PC-9 (cell line): ENCODE measurements at regions not wholly inside any gene's neighbourhood (a gene's known extent, or its start where the extent isn't known, plus 50 kb on each side); places are given as distances from the start of the nearest gene placed in this dataset.
"Not testable (repeated sequence)": the region's sequence is repeated elsewhere in the genome, so short reads cannot be mapped to it uniquely, and the experiment has no call there.

Experiments used
- EZH2 ChIP-seq: fragments of 200-600 bp; sonication (generic); IDR thresholded peaks from 2 replicates; pipeline ENCODE4 v1.8.0; 2017; ENCODE audit warnings: antibody characterized with exemption, low read depth
- TF ChIP-seq, protein P1 (sequence below): fragments of 200-600 bp; sonication (generic); conservative IDR thresholded peaks from 2 replicates; pipeline ENCODE4 v1.6.1; 2017; ENCODE audit warnings: mixed run types, antibody characterized with exemption, mild to moderate bottlenecking, moderate library complexity

DNA sequence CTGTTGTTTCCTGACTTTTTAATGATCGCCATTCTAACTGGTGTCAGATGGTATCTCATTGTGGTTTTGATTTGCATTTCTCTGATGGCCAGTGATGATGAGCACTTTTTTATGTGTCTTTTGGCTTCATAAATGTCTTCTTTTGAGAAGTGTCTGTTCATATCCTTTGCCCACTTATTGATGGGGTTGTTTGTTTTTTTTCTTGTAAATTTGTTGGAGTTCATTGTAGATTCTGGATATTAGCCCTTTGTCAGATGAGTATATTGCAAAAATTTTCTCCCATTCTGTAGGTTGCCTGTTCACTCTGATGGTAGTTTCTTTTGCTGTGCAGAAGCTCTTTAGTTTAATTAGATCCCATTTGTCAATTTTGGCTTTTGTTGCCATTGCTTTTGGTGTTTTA lies 1378.7 kb downstream of the FSCB start:
- TF ChIP-seq EZH2 = not testable (repeated sequence)
- TF ChIP-seq, protein P1, sequence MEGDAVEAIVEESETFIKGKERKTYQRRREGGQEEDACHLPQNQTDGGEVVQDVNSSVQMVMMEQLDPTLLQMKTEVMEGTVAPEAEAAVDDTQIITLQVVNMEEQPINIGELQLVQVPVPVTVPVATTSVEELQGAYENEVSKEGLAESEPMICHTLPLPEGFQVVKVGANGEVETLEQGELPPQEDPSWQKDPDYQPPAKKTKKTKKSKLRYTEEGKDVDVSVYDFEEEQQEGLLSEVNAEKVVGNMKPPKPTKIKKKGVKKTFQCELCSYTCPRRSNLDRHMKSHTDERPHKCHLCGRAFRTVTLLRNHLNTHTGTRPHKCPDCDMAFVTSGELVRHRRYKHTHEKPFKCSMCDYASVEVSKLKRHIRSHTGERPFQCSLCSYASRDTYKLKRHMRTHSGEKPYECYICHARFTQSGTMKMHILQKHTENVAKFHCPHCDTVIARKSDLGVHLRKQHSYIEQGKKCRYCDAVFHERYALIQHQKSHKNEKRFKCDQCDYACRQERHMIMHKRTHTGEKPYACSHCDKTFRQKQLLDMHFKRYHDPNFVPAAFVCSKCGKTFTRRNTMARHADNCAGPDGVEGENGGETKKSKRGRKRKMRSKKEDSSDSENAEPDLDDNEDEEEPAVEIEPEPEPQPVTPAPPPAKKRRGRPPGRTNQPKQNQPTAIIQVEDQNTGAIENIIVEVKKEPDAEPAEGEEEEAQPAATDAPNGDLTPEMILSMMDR = not testable (repeated sequence)
